SK-N-SH treated with all-trans-retinoic acid at 6 μM for 48 hours (cell line): ENCODE measurements at regions not wholly inside any gene's neighbourhood (a gene's known extent, or its start where the extent isn't known, plus 50 kb on each side); places are given as distances from the start of the nearest gene placed in this dataset.

Experiments
- ARNTL ChIP-seq: fragments of 450-650 bp; formaldehyde crosslinking; IDR thresholded peaks from 2 replicates; pipeline ENCODE4 v1.5.0; 2020; ENCODE audit warnings: low read depth, mild to moderate bottlenecking, moderate library complexity, borderline replicate concordance
- GLIS3 ChIP-seq: fragments of 250-450 bp; sonication (Bioruptor Pico); IDR thresholded peaks from 2 replicates; pipeline ENCODE4 v1.5.0; 2020; ENCODE audit warnings: mild to moderate bottlenecking, moderate library complexity
- PPARA ChIP-seq: fragments of 250-450 bp; sonication (Bioruptor Pico); IDR thresholded peaks from 2 replicates; pipeline ENCODE4 v1.5.0; 2020; ENCODE audit warnings: mild to moderate bottlenecking, borderline replicate concordance
- RARB ChIP-seq: fragments of 250-450 bp; sonication (Bioruptor Pico); IDR thresholded peaks from 2 replicates; pipeline ENCODE4 v1.8.0; 2021; ENCODE audit warnings: mild to moderate bottlenecking, moderate library complexity
- TCF4 ChIP-seq: fragments of 250-450 bp; sonication (Bioruptor Pico); IDR thresholded peaks from 2 replicates; pipeline ENCODE4 v1.8.0; 2021; ENCODE audit warnings: mild to moderate bottlenecking, moderate library complexity, borderline replicate concordance
- TOX ChIP-seq: fragments of 250-450 bp; sonication (Bioruptor Pico); IDR thresholded peaks from 2 replicates; pipeline ENCODE4 v1.8.0; 2021; ENCODE audit warnings: mild to moderate bottlenecking, moderate library complexity, borderline replicate concordance
- ZFP30 ChIP-seq: fragments of 450-650 bp; formaldehyde crosslinking; IDR thresholded peaks from 2 replicates; pipeline ENCODE4 v1.5.0; 2022; ENCODE audit warnings: mild to moderate bottlenecking, moderate library complexity
- ZNF565 ChIP-seq: fragments of 450-650 bp; formaldehyde crosslinking; conservative IDR thresholded peaks from 2 replicates; pipeline ENCODE4 v1.5.0; 2020; ENCODE audit warnings: low read depth, mild to moderate bottlenecking, moderate library complexity
- ZNF8 ChIP-seq: fragments of 450-650 bp; formaldehyde crosslinking; IDR thresholded peaks from 2 replicates; pipeline ENCODE4 v1.5.0; 2020; ENCODE audit warnings: mild to moderate bottlenecking, moderate library complexity
- TF ChIP-seq, protein P1 (sequence below): fragments of 250-450 bp; sonication (Bioruptor Pico); IDR thresholded peaks from 2 replicates; pipeline ENCODE4 v1.8.0; 2021; ENCODE audit warnings: low read depth, mild to moderate bottlenecking, moderate library complexity, borderline replicate concordance
- TF ChIP-seq, protein P2 (sequence below): fragments of 250-450 bp; sonication (Bioruptor Pico); IDR thresholded peaks from 2 replicates; pipeline ENCODE4 v1.8.0; 2020; ENCODE audit warnings: mild to moderate bottlenecking, moderate library complexity, borderline replicate concordance
- TF ChIP-seq, protein P3 (sequence below): fragments of 250-450 bp; sonication (Bioruptor Pico); IDR thresholded peaks from 2 replicates; pipeline ENCODE4 v1.5.1; 2021; ENCODE audit warnings: mild to moderate bottlenecking, moderate library complexity

DNA sequence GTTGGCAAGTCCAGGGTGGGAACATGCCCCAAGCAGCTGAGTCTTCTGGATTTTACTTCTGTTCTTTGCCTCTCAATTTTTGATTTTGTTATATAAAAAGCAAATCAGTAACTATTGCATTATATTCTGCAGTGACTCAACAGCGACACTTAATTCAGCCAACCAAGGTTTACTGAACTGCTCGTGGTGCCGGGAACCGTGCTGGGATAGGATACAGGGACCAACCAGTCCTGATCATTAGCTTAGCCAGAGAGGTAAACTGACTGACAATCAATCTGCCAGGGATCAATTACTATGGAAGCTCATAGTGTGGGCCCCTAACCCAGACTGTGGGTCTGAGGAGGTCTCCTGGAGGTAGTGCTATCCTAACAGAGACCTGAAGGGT, 68.4 kb upstream of the ZNF281 start:
- TF ChIP-seq ZNF565 (CRISPR knock-in tag) (no peak), PPARA (CRISPR knock-in tag) (no peak), TCF4 (CRISPR knock-in tag) (no peak), ZFP30 (CRISPR knock-in tag) (no peak), ARNTL (CRISPR knock-in tag) (no peak), RARB (CRISPR knock-in tag) (no peak), ZNF8 (CRISPR knock-in tag) (no peak), GLIS3 (CRISPR knock-in tag) (no peak), TOX (CRISPR knock-in tag) (no peak)
- TF ChIP-seq, protein P1, sequence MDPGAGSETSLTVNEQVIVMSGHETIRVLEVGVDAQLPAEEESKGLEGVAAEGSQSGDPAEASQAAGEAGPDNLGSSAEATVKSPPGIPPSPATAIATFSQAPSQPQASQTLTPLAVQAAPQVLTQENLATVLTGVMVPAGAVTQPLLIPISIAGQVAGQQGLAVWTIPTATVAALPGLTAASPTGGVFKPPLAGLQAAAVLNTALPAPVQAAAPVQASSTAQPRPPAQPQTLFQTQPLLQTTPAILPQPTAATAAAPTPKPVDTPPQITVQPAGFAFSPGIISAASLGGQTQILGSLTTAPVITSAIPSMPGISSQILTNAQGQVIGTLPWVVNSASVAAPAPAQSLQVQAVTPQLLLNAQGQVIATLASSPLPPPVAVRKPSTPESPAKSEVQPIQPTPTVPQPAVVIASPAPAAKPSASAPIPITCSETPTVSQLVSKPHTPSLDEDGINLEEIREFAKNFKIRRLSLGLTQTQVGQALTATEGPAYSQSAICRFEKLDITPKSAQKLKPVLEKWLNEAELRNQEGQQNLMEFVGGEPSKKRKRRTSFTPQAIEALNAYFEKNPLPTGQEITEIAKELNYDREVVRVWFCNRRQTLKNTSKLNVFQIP (CRISPR knock-in tag) = no peak
- TF ChIP-seq, protein P2, sequence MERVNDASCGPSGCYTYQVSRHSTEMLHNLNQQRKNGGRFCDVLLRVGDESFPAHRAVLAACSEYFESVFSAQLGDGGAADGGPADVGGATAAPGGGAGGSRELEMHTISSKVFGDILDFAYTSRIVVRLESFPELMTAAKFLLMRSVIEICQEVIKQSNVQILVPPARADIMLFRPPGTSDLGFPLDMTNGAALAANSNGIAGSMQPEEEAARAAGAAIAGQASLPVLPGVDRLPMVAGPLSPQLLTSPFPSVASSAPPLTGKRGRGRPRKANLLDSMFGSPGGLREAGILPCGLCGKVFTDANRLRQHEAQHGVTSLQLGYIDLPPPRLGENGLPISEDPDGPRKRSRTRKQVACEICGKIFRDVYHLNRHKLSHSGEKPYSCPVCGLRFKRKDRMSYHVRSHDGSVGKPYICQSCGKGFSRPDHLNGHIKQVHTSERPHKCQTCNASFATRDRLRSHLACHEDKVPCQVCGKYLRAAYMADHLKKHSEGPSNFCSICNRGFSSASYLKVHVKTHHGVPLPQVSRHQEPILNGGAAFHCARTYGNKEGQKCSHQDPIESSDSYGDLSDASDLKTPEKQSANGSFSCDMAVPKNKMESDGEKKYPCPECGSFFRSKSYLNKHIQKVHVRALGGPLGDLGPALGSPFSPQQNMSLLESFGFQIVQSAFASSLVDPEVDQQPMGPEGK = no peak
- TF ChIP-seq, protein P3, sequence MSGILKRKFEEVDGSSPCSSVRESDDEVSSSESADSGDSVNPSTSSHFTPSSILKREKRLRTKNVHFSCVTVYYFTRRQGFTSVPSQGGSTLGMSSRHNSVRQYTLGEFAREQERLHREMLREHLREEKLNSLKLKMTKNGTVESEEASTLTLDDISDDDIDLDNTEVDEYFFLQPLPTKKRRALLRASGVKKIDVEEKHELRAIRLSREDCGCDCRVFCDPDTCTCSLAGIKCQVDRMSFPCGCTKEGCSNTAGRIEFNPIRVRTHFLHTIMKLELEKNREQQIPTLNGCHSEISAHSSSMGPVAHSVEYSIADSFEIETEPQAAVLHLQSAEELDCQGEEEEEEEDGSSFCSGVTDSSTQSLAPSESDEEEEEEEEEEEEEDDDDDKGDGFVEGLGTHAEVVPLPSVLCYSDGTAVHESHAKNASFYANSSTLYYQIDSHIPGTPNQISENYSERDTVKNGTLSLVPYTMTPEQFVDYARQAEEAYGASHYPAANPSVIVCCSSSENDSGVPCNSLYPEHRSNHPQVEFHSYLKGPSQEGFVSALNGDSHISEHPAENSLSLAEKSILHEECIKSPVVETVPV (CRISPR knock-in tag) = no peak
